Adrenal gland (tissue), 9 donors: ENCODE measurements at regions not wholly inside any gene's neighbourhood (a gene's known extent, or its start where the extent isn't known, plus 50 kb on each side); places are given as distances from the start of the nearest gene placed in this dataset.

Experiments used
- DNase-seq, 7 donors: peaks; one replicate each; pipeline ENCODE4 v3.0.0-alpha.2; 2019 to 2020
- H3K27ac ChIP-seq, 5 donors: fragments of 200-600 bp; sonication (generic) in 4 of 5; 1 replicate in 3 of 5; 2 replicates in 2 of 5; pipeline versions ENCODE4 v1.5.1 to v1.8.0; 2016 to 2020; ENCODE audit warnings: mild to moderate bottlenecking in 1 of 5
- H3K27me3 ChIP-seq: fragments of 200-600 bp; 2 replicates; pipeline ENCODE4 v1.8.0; 2021
- H3K36me3 ChIP-seq, 2 donors: fragments of 200-600 bp; replicated peaks in 1 of 2; 1 replicate in 1 of 2; 2 replicates in 1 of 2; pipeline versions ENCODE4 v1.5.1 to v1.8.0; 2018 to 2022
- H3K4me1 ChIP-seq, 2 donors: fragments of 200-600 bp; replicated peaks in 1 of 2; 1 replicate in 1 of 2; 2 replicates in 1 of 2; pipeline versions ENCODE4 v1.5.1 to v1.8.0; 2018 to 2021
- H3K4me3 ChIP-seq, 4 donors: fragments of 200-600 bp; sonication (generic) in 3 of 4; one replicate each; pipeline ENCODE4 v1.5.1; 2016 to 2018
- H3K9me3 ChIP-seq, 3 donors: fragments of 200-600 bp; sonication (generic) in 1 of 3; replicated peaks in 1 of 3; 1 replicate in 2 of 3; 2 replicates in 1 of 3; pipeline versions ENCODE4 v1.5.1 to v1.8.0; 2016 to 2021
- POLR2A ChIP-seq, 2 donors: fragments of 450-650 bp; IDR thresholded peaks; one replicate each; pipeline ENCODE4 v1.6.1; 2017; ENCODE audit warnings: antibody characterized with exemption in 2 of 2, mild to moderate bottlenecking in 2 of 2, moderate library complexity in 1 of 2
- WGBS, 4 donors: extraction: QIAGEN DNeasy Blood & Tissue Kit in 2 of 4; methylation state at CpG; one replicate each; pipeline versions ENCODE4 v1.1.5 to v1.1.7; 2013 to 2017; 5-methylcytosine and 5-hydroxymethylcytosine counted together
- intact Hi-C, 2 donors: fragments of 100-400 bp; cut with DNase I; formaldehyde crosslinking; loops; one replicate each; pipeline versions ENCODE4 v1.14.1 to v1.15.0; 2022 to 2023
- TF ChIP-seq, protein P1 (sequence below), 6 experiments: fragments of 450-650 bp in 4 of 6; fragments of 200-600 bp in 2 of 6; sonication (generic) in 1 of 6; IDR thresholded peaks; 1 replicate in 5 of 6; 2 replicates in 1 of 6; pipeline versions ENCODE4 v1.5.1 to v1.8.0; 2016 to 2021; ENCODE audit warnings: antibody characterized with exemption in 6 of 6, mild to moderate bottlenecking in 2 of 6, moderate library complexity in 1 of 6
- donor health status: healthy with polysubstance abuse.
- donor health status: Bipolar disorder and iron deficiency.
- donor health status: DM: yes; HTN: yes; CAD: no.
- donor health status: DM: no; HTN: no; CAD: no.
- donor health status: DM: no; HTN: no; CAD: no.

DNA sequence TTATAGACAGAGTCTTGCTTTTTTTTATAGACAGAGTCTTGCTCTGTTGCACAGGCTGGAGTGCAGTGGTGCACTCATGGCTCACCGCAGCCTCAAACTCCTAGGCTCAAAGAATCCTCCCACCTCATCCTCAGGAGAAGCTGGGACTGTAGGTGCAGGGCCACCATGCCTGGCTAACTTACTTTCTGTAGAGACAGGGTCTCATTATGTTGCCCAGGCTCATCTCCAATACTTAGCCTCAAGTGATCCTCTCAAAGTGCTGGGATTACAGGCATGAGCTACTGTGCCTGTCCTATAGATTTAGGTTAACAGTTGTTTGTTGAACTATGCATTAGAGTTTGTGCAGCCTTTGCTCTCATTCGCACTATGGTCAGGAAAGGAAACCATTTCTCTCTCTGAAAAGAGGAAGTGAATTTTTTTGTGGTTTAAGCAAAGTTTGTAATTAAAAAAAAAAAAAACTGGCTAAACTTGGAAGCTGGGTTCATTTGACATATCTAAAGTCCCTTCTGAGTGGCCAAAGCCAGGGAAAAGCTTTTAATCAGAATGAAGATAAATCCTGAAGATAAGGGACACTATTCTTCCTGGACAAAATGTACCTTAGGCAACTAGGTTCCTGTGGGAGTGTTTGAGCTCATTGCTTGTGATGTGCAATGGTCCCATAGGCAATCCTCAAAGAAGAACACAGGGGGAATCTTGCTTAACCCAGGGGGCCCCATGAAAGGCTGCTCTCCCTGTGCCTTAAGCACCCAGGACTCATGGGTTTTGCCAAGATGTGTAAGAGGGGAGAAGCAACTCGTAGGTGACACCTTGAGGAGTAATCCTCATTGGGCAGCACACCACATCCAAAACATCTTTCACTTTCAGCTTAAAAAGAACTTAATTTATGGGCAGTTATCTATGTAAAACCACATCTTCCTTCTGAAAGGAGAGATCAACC lies 201.7 kb downstream of the MREG start:
- H3K27ac ChIP-seq, result no peak overlapping the region
- no peak for DNase-seq
- H3K27me3 ChIP-seq, result no peaks in the 10 kb centered on the region
- H3K4me3 ChIP-seq, result no peak overlapping the region
- no peaks in the 10 kb centered on the region for H3K4me1 ChIP-seq
- 69 to 79% (median 77%) methylated on average over 3 of the region's 3 CpGs for WGBS, 4 donors
- intact Hi-C loops, result no loop called here
- TF ChIP-seq, protein P1, sequence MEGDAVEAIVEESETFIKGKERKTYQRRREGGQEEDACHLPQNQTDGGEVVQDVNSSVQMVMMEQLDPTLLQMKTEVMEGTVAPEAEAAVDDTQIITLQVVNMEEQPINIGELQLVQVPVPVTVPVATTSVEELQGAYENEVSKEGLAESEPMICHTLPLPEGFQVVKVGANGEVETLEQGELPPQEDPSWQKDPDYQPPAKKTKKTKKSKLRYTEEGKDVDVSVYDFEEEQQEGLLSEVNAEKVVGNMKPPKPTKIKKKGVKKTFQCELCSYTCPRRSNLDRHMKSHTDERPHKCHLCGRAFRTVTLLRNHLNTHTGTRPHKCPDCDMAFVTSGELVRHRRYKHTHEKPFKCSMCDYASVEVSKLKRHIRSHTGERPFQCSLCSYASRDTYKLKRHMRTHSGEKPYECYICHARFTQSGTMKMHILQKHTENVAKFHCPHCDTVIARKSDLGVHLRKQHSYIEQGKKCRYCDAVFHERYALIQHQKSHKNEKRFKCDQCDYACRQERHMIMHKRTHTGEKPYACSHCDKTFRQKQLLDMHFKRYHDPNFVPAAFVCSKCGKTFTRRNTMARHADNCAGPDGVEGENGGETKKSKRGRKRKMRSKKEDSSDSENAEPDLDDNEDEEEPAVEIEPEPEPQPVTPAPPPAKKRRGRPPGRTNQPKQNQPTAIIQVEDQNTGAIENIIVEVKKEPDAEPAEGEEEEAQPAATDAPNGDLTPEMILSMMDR (IDR thresholded peaks at IDR 0.05), result no peak
- TF ChIP-seq POLR2A (IDR thresholded peaks at IDR 0.05), result no peak
- H3K36me3 ChIP-seq, result no peaks in the 10 kb centered on the region
- H3K9me3 ChIP-seq, result no peaks in the 10 kb centered on the region

DNA sequence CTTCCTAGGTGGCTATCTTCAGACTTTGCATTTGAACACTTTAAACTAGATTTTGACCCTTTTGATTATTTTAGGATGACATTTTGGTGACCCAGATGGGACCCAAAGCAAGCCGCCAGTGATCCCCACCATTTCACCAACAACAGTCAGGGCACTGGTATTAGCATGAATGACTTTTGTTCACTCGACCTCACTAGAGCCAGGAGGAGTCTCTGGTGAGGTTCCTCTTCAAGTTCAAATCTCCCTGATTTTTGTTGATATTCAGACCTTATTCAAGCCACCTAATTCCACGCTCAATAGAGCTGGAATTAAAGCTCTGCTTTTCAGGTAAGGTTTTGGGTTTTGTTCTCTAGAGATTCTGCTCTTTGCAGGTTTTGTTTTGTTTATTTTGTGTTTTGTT lies 202.3 kb downstream of the MREG start:
- Histone ChIP-seq H3K36me3 (no peaks in the 10 kb centered on the region), H3K27ac (no peak overlapping the region), H3K4me3 (no peak overlapping the region), H3K27me3 (no peaks in the 10 kb centered on the region), H3K4me1 (no peaks in the 10 kb centered on the region), H3K9me3 (no peaks in the 10 kb centered on the region)
- 93 to 100% (median 94%) methylated on average over 3 of the region's 3 CpGs for WGBS, 4 donors
- DNase-seq, result no peak
- intact Hi-C loops, result no loop called here
- TF ChIP-seq POLR2A (IDR thresholded peaks at IDR 0.05), result no peak
- TF ChIP-seq, protein P1 (IDR thresholded peaks at IDR 0.05), result no peak

DNA sequence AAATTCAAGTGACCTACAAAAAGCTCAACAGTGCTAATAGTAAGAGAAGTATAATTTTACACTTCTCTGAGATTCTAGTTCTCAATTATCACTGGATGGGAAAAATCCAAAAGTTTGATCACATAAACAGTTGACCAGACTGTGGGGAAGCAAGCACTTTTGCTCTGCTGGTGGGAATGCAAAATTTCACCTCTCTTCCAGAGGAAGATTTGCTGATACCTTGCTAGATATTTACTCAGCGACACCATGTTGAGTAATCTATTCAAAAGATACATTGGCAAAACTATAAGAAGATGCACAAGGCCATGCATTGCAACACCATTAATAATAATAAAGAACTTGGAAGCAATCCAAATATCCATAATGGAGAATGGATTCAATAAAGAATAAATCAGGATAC lies 204.4 kb downstream of the MREG start:
- no peaks in the 10 kb centered on the region for H3K27me3 ChIP-seq

DNA sequence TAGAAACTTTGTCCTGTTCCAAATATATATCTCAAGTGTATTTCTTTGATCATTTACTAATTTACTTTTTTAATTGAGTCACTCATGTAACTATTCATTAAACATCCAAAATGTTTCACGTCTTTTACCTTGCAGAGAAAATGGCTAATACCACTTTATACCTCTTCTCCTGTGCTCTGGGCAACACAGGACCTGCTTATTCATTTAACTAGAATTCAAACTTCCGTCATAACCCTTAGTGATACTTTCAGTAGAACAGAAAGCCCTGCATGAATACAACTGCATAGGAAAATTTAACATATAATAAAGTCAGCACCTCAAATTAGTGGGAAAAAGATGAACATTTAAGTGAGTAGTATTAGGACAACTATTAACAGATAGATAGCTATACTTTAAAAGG lies 205.2 kb downstream of the MREG start:
- Histone ChIP-seq H3K36me3 (no peaks in the 10 kb centered on the region), H3K4me1 (no peaks in the 10 kb centered on the region), H3K4me3 (no peak overlapping the region), H3K9me3 (no peaks in the 10 kb centered on the region), H3K27ac (no peak overlapping the region), H3K27me3 (no peaks in the 10 kb centered on the region)
- TF ChIP-seq, protein P1 (IDR thresholded peaks at IDR 0.05), result no peak
- TF ChIP-seq POLR2A (IDR thresholded peaks at IDR 0.05), result no peak
- intact Hi-C loops, result no loop called here
- no peak for DNase-seq
- 87 to 95% (median 91%) methylated on average over 2 of the region's 2 CpGs for WGBS, 4 donors

More for the DNA sequence above, 204.4 kb downstream of the MREG start:
- Histone ChIP-seq H3K4me3 (no peak overlapping the region), H3K9me3 (no peaks in the 10 kb centered on the region), H3K36me3 (no peaks in the 10 kb centered on the region), H3K4me1 (no peaks in the 10 kb centered on the region), H3K27ac (no peak overlapping the region)
- DNase-seq, result no peak
- TF ChIP-seq, protein P1 (IDR thresholded peaks at IDR 0.05), result no peak
- no peak for TF ChIP-seq POLR2A (IDR thresholded peaks at IDR 0.05)
- intact Hi-C loops, result no loop called here
- WGBS, 4 donors, result 86 to 98% (median 96%) methylated on average over 1 of the region's 1 CpG
